22Rv1 (cell line): ENCODE measurements at regions not wholly inside any gene's neighbourhood (a gene's known extent, or its start where the extent isn't known, plus 50 kb on each side); places are given as distances from the start of the nearest gene placed in this dataset.

Experiments
- ZFX ChIP-seq: fragments of 450-650 bp; IDR thresholded peaks from 2 replicates; pipeline ENCODE4 v1.6.1; 2017; ENCODE audit warnings: antibody characterized with exemption, borderline replicate concordance
- TF ChIP-seq, protein P1 (sequence below): fragments of 450-650 bp; IDR thresholded peaks from 2 replicates; pipeline ENCODE4 v1.5.1; 2017; ENCODE audit warnings: mild to moderate bottlenecking

DNA sequence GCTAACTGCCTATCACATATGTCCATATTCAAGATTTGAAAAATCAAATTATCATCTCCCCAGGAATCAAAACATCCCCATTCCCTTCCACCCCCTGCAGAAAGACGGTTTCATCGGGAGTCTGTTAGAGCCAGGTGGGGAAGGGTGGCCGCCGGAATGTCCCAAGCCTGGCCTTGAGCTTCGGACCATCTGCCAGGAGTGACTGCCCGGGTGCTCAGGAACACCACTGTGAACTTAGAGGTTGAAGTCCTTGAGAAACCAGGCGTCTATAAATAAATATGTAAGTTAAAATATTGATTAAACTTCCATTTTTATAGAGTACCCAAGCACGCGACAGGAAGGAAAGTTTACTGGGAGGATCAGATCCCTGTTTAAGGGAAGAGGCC, 250.8 kb downstream of the DLL1 start:
- TF ChIP-seq, protein P1, sequence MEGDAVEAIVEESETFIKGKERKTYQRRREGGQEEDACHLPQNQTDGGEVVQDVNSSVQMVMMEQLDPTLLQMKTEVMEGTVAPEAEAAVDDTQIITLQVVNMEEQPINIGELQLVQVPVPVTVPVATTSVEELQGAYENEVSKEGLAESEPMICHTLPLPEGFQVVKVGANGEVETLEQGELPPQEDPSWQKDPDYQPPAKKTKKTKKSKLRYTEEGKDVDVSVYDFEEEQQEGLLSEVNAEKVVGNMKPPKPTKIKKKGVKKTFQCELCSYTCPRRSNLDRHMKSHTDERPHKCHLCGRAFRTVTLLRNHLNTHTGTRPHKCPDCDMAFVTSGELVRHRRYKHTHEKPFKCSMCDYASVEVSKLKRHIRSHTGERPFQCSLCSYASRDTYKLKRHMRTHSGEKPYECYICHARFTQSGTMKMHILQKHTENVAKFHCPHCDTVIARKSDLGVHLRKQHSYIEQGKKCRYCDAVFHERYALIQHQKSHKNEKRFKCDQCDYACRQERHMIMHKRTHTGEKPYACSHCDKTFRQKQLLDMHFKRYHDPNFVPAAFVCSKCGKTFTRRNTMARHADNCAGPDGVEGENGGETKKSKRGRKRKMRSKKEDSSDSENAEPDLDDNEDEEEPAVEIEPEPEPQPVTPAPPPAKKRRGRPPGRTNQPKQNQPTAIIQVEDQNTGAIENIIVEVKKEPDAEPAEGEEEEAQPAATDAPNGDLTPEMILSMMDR, result no peak
- TF ChIP-seq ZFX, result no peak
